ENCODE measurements at regions not wholly inside any gene's neighbourhood (a gene's known extent, or its start where the extent isn't known, plus 50 kb on each side); places are given as distances from the start of the nearest gene placed in this dataset.

DNA sequence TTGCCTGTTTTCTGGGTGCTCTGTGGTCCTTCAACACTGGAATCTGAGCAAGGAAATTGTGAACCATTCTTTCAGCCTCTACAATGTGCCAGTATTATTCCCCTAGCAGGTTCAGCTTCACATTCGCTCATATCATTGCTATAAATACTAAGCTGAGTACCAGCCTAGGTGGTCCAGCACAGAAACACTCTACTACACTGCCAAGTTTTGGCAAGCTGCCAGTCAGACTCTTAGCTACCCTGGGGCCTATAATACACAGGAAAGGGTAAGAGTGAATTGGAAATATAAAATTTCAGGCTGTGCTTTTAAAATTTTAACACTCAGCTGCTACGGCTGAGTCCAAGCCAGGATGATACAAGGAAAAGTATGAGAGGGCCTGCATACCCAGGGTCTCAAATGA, 49.9 kb upstream of the PPP1R3A start:
- Mint-ChIP-seq H3K4me3 (ENCODE audit: low read depth, unreplicated experiment) (no peak overlapping the region), H3K9me3 (ENCODE audit: low read depth, unreplicated experiment) (no peaks in the 10 kb centered on the region), H3K27me3 (ENCODE audit: unreplicated experiment) (no peaks in the 10 kb centered on the region), H3K4me1 (ENCODE audit: low read depth, unreplicated experiment) (no peaks in the 10 kb centered on the region), H3K27ac (ENCODE audit: unreplicated experiment) (no peak overlapping the region), H3K36me3 (ENCODE audit: insufficient read depth, unreplicated experiment) (no peaks in the 10 kb centered on the region)
- intact Hi-C loops (cut with micrococcal nuclease; ENCODE audit: unreplicated experiment) = no loop called here
- CTCF ChIA-PET = no interaction called here
- TF ChIP-seq, protein P1, sequence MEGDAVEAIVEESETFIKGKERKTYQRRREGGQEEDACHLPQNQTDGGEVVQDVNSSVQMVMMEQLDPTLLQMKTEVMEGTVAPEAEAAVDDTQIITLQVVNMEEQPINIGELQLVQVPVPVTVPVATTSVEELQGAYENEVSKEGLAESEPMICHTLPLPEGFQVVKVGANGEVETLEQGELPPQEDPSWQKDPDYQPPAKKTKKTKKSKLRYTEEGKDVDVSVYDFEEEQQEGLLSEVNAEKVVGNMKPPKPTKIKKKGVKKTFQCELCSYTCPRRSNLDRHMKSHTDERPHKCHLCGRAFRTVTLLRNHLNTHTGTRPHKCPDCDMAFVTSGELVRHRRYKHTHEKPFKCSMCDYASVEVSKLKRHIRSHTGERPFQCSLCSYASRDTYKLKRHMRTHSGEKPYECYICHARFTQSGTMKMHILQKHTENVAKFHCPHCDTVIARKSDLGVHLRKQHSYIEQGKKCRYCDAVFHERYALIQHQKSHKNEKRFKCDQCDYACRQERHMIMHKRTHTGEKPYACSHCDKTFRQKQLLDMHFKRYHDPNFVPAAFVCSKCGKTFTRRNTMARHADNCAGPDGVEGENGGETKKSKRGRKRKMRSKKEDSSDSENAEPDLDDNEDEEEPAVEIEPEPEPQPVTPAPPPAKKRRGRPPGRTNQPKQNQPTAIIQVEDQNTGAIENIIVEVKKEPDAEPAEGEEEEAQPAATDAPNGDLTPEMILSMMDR (IDR thresholded peaks at IDR 0.05; ENCODE audit: unreplicated experiment) = no peak
- no TSS peak for BruUV-seq (replicated peaks)
- no peak for DNase-seq

Measured in Calu3 (cell line).